BJ (cell line): ENCODE measurements at regions not wholly inside any gene's neighbourhood (a gene's known extent, or its start where the extent isn't known, plus 50 kb on each side); places are given as distances from the start of the nearest gene placed in this dataset.

Source experiments
- CTCF ChIA-PET: fragments of 350-600 bp; formaldehyde crosslinking; extraction: SDS; loops from one replicate; lab custom pipeline; 2021; ENCODE audit warnings: antibody characterized with exemption, inconsistent platforms; lab: Yijun Ruan, JAX
- POLR2A ChIA-PET: fragments of 300-600 bp; sonication (Branson Sonifier 250); formaldehyde crosslinking; extraction: SDS; loops from one replicate; lab custom pipeline; 2021; ENCODE audit warnings: antibody characterized with exemption; lab: Charles Lee
- DNase-seq: peaks from one replicate; pipeline ENCODE4 v3.0.0-alpha.2; 2011; ENCODE audit warnings: low read depth
- H3K27me3 ChIP-seq: 2 replicates; pipeline ENCODE4 v1.6.0; 2011; ENCODE audit warnings: low read length; ENCODE audit not compliant: control insufficient read depth, insufficient read depth
- H3K36me3 ChIP-seq: 2 replicates; pipeline ENCODE4 v1.5.1; 2011; ENCODE audit warnings: low read length; ENCODE audit not compliant: control insufficient read depth, insufficient read depth
- H3K4me3 ChIP-seq: 2 replicates; pipeline ENCODE4 v1.5.1; 2011; ENCODE audit warnings: low read depth, mild to moderate bottlenecking, control low read depth, low read length
- CTCF ChIP-seq: IDR thresholded peaks from 2 replicates; pipeline ENCODE4 v1.5.1; 2011; ENCODE audit warnings: low read depth, mild to moderate bottlenecking, control low read depth, inconsistent platforms, low read length, moderate library complexity; ENCODE audit not compliant: insufficient read depth

GRCh38 chr12:78579846-78580245 is 284.7 kb upstream of the SYT1 start:
- H3K27me3 ChIP-seq: no peaks in the 10 kb centered on the region; the same call in 1 of the 2 replicates
- CTCF ChIA-PET: no interaction called here
- H3K36me3 ChIP-seq: no peaks in the 10 kb centered on the region
- DNase-seq: no peak
- H3K4me3 ChIP-seq: no peak overlapping the region
- POLR2A ChIA-PET: no interaction called here
- no peak for TF ChIP-seq CTCF

GRCh38 chr12:78580296-78580695 is 284.3 kb upstream of the SYT1 start:
- DNase-seq: no peak
- no peak overlapping the region for H3K4me3 ChIP-seq
- CTCF ChIA-PET: no interaction called here
- POLR2A ChIA-PET: no interaction called here
- no peaks in the 10 kb centered on the region for H3K36me3 ChIP-seq
- no peak for TF ChIP-seq CTCF
- no peaks in the 10 kb centered on the region; the same call in 1 of the 2 replicates for H3K27me3 ChIP-seq

GRCh38 chr12:78584695-78585094 is 279.9 kb upstream of the SYT1 start:
- Histone ChIP-seq H3K4me3 (no peak overlapping the region), H3K27me3 (no peaks in the 10 kb centered on the region; the same call in 1 of the 2 replicates), H3K36me3 (no peaks in the 10 kb centered on the region)
- ChIA-PET POLR2A (no interaction called here), CTCF (no interaction called here)
- peak; percentile 19; the same call in 1 of the 2 replicates for TF ChIP-seq CTCF
- DNase-seq: no peak

GRCh38 chr12:78585132-78585531 is 279.4 kb upstream of the SYT1 start:
- Histone ChIP-seq H3K4me3 (no peak overlapping the region), H3K36me3 (no peaks in the 10 kb centered on the region), H3K27me3 (no peaks in the 10 kb centered on the region; the same call in 1 of the 2 replicates)
- ChIA-PET POLR2A (no interaction called here), CTCF (no interaction called here)
- no peak for TF ChIP-seq CTCF
- DNase-seq: no peak

GRCh38 chr12:78586790-78587189 is 277.8 kb upstream of the SYT1 start:
- ChIA-PET POLR2A (no interaction called here), CTCF (no interaction called here)
- H3K4me3 ChIP-seq: no peak overlapping the region
- no peak for DNase-seq
- H3K27me3 ChIP-seq: no peaks in the 10 kb centered on the region; the same call in 1 of the 2 replicates
- H3K36me3 ChIP-seq: no peaks in the 10 kb centered on the region
- no peak for TF ChIP-seq CTCF
